Neural cell (in vitro differentiated cells): ENCODE measurements at regions not wholly inside any gene's neighbourhood (a gene's known extent, or its start where the extent isn't known, plus 50 kb on each side); places are given as distances from the start of the nearest gene placed in this dataset.

Experiments used
- H2AFZ ChIP-seq: fragments of 200-600, 300-800 bp; sonication (generic), shearing (Covaris generic); 2 replicates; pipeline ENCODE4 v1.6.0; 2014; ENCODE audit warnings: low read depth, mild to moderate bottlenecking, antibody characterized with exemption, low read length, moderate library complexity
- H3F3A ChIP-seq: fragments of 200-600 bp; shearing (Covaris generic); 2 replicates; pipeline ENCODE4 v1.6.1; 2016; ENCODE audit warnings: mild to moderate bottlenecking, moderate library complexity, mixed read lengths, antibody characterized with exemption, low read length; ENCODE audit not compliant: insufficient read depth, poor library complexity, severe bottlenecking
- H3K27ac ChIP-seq: fragments of 200-600, 300-800 bp; sonication (generic), shearing (Covaris generic); 2 replicates; pipeline ENCODE4 v1.5.1; 2014; ENCODE audit warnings: mild to moderate bottlenecking, low read length, moderate library complexity
- H3K27me3 ChIP-seq: fragments of 300-800, 200-600 bp; sonication (generic), shearing (Covaris generic); 2 replicates; pipeline ENCODE4 v1.6.0; 2014; ENCODE audit warnings: mild to moderate bottlenecking, low read depth, low read length, moderate library complexity; ENCODE audit not compliant: insufficient read depth
- H3K36me3 ChIP-seq: fragments of 300-800, 200-600 bp; sonication (generic), shearing (Covaris generic); 2 replicates; pipeline ENCODE4 v1.5.1; 2014; ENCODE audit warnings: mild to moderate bottlenecking, antibody characterized with exemption, low read length, moderate library complexity; ENCODE audit not compliant: insufficient read depth
- H3K4me2 ChIP-seq: fragments of 300-800, 200-600 bp; sonication (generic), shearing (Covaris generic); 2 replicates; pipeline ENCODE4 v1.6.0; 2014; ENCODE audit warnings: mild to moderate bottlenecking, low read length
- H3K4me3 ChIP-seq: fragments of 300-800, 200-600 bp; sonication (generic), shearing (Covaris generic); 2 replicates; pipeline ENCODE4 v1.5.1; 2014; ENCODE audit warnings: mild to moderate bottlenecking, low read length, moderate library complexity
- H3K79me2 ChIP-seq: fragments of 200-600 bp; shearing (Covaris generic); replicated peaks from 2 replicates; pipeline ENCODE4 v1.6.0; 2014; ENCODE audit warnings: mild to moderate bottlenecking, low read length, moderate library complexity; ENCODE audit not compliant: insufficient read depth
- H3K9ac ChIP-seq: fragments of 300-800, 200-600 bp; sonication (generic), shearing (Covaris generic); 2 replicates; pipeline ENCODE4 v1.6.1; 2016; ENCODE audit warnings: mild to moderate bottlenecking, low read length, mixed read lengths
- H3K9me2 ChIP-seq: fragments of 200-600 bp; shearing (Covaris generic); 2 replicates; pipeline ENCODE4 v1.6.1; 2016; ENCODE audit warnings: mild to moderate bottlenecking, low read length, mixed read lengths; ENCODE audit not compliant: insufficient read depth
- H3K9me3 ChIP-seq: fragments of 200-600, 300-800 bp; sonication (generic), shearing (Covaris generic); 2 replicates; pipeline ENCODE4 v1.6.1; 2016; ENCODE audit warnings: mild to moderate bottlenecking, mixed run types, low read length, moderate library complexity, mixed read lengths
- H4K20me1 ChIP-seq: fragments of 200-600 bp; shearing (Covaris generic); 2 replicates; pipeline ENCODE4 v1.6.1; 2016; ENCODE audit warnings: mild to moderate bottlenecking, mixed run types; ENCODE audit not compliant: insufficient read depth
- EP300 ChIP-seq: fragments of 450-650 bp; conservative IDR thresholded peaks from 2 replicates; pipeline ENCODE4 v1.6.1; 2014; ENCODE audit warnings: antibody characterized with exemption, mild to moderate bottlenecking, moderate library complexity; ENCODE audit not compliant: poor library complexity, severe bottlenecking
- EZH2 ChIP-seq: fragments of 200-600, 300-800 bp; shearing (Covaris generic), sonication (generic); IDR thresholded peaks from 2 replicates; pipeline ENCODE4 v1.6.1; 2014; ENCODE audit warnings: antibody characterized with exemption, low read length, borderline replicate concordance, mild to moderate bottlenecking; ENCODE audit not compliant: insufficient read depth, poor library complexity, severe bottlenecking
- MXI1 ChIP-seq: fragments of 450-650 bp; conservative IDR thresholded peaks from 2 replicates; pipeline ENCODE4 v1.6.1; 2014; ENCODE audit warnings: antibody characterized with exemption, mild to moderate bottlenecking; ENCODE audit not compliant: poor library complexity, severe bottlenecking
- POLR2AphosphoS5 ChIP-seq: IDR thresholded peaks from 2 replicates; pipeline ENCODE4 v1.6.1; 2012
- RAD21 ChIP-seq: fragments of 450-650 bp; conservative IDR thresholded peaks from 2 replicates; pipeline ENCODE4 v1.6.1; 2014; ENCODE audit warnings: antibody characterized with exemption, mild to moderate bottlenecking, moderate library complexity
- SMC3 ChIP-seq: fragments of 450-650 bp; conservative IDR thresholded peaks from 2 replicates; pipeline ENCODE4 v1.6.1; 2014; ENCODE audit warnings: antibody characterized with exemption, mild to moderate bottlenecking, moderate library complexity; ENCODE audit not compliant: poor library complexity
- TAF1 ChIP-seq: IDR thresholded peaks from 2 replicates; pipeline ENCODE4 v1.6.1; 2012; ENCODE audit warnings: low read depth
- TF ChIP-seq, protein P1 (sequence below): fragments of 450-650 bp; IDR thresholded peaks from 2 replicates; pipeline ENCODE4 v1.5.1; 2014; ENCODE audit warnings: antibody characterized with exemption, mild to moderate bottlenecking, moderate library complexity; ENCODE audit not compliant: poor library complexity, severe bottlenecking
- TF ChIP-seq, protein P2 (sequence below): IDR thresholded peaks from 2 replicates; pipeline ENCODE4 v1.6.1; 2012; ENCODE audit warnings: borderline replicate concordance

DNA sequence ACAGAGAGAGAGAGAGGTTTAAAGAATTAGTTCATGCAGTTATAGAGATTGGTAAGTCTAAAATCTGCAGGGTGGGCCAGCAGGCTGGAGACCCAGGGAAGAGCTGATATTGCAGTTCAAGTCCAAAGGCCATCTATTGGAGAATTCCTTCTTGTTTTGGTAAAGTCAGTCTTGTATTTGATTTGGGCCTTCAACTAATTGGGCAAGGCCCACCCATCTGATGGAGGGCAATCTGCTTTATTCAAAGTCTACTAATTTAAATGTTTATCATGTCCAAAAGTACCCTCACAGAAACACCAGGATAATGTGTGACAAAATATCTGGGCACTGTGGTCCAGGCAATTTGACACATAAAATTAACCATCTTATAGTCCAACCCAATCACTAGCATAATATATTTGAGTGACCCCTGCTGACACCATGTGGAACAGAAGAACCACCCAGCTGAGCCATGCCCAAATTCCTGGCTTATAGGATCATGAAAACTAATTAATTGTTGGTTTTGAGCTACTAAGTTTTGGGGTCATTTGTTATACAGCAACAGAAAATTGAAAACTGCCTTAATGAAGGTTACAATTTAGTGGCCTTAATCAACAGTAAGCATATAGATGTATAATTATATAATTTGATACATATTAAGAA is 109.1 kb upstream of the PLXNC1 start:
- no peak overlapping the region for H2AFZ ChIP-seq
- no peaks in the 10 kb centered on the region for H3K36me3 ChIP-seq
- no peaks in the 10 kb centered on the region for H4K20me1 ChIP-seq
- no peak overlapping the region for H3K4me2 ChIP-seq
- H3K27ac ChIP-seq = no peak overlapping the region
- no peak overlapping the region for H3K9ac ChIP-seq
- no peak overlapping the region for H3K4me3 ChIP-seq
- H3F3A ChIP-seq = no peaks in the 10 kb centered on the region
- no peaks in the 10 kb centered on the region for H3K27me3 ChIP-seq
- TF ChIP-seq, protein P1, sequence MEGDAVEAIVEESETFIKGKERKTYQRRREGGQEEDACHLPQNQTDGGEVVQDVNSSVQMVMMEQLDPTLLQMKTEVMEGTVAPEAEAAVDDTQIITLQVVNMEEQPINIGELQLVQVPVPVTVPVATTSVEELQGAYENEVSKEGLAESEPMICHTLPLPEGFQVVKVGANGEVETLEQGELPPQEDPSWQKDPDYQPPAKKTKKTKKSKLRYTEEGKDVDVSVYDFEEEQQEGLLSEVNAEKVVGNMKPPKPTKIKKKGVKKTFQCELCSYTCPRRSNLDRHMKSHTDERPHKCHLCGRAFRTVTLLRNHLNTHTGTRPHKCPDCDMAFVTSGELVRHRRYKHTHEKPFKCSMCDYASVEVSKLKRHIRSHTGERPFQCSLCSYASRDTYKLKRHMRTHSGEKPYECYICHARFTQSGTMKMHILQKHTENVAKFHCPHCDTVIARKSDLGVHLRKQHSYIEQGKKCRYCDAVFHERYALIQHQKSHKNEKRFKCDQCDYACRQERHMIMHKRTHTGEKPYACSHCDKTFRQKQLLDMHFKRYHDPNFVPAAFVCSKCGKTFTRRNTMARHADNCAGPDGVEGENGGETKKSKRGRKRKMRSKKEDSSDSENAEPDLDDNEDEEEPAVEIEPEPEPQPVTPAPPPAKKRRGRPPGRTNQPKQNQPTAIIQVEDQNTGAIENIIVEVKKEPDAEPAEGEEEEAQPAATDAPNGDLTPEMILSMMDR = no peak
- no peak for TF ChIP-seq EP300
- TF ChIP-seq MXI1 = no peak
- no peak for TF ChIP-seq TAF1
- no peak for TF ChIP-seq POLR2AphosphoS5
- TF ChIP-seq, protein P2, sequence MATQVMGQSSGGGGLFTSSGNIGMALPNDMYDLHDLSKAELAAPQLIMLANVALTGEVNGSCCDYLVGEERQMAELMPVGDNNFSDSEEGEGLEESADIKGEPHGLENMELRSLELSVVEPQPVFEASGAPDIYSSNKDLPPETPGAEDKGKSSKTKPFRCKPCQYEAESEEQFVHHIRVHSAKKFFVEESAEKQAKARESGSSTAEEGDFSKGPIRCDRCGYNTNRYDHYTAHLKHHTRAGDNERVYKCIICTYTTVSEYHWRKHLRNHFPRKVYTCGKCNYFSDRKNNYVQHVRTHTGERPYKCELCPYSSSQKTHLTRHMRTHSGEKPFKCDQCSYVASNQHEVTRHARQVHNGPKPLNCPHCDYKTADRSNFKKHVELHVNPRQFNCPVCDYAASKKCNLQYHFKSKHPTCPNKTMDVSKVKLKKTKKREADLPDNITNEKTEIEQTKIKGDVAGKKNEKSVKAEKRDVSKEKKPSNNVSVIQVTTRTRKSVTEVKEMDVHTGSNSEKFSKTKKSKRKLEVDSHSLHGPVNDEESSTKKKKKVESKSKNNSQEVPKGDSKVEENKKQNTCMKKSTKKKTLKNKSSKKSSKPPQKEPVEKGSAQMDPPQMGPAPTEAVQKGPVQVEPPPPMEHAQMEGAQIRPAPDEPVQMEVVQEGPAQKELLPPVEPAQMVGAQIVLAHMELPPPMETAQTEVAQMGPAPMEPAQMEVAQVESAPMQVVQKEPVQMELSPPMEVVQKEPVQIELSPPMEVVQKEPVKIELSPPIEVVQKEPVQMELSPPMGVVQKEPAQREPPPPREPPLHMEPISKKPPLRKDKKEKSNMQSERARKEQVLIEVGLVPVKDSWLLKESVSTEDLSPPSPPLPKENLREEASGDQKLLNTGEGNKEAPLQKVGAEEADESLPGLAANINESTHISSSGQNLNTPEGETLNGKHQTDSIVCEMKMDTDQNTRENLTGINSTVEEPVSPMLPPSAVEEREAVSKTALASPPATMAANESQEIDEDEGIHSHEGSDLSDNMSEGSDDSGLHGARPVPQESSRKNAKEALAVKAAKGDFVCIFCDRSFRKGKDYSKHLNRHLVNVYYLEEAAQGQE = no peak
- TF ChIP-seq SMC3 = no peak
- TF ChIP-seq EZH2 = no peak
- no peak for TF ChIP-seq RAD21
- H3K79me2 ChIP-seq = no peaks in the 10 kb centered on the region
- H3K9me2 ChIP-seq = no peaks in the 10 kb centered on the region
- no peaks in the 10 kb centered on the region for H3K9me3 ChIP-seq

DNA sequence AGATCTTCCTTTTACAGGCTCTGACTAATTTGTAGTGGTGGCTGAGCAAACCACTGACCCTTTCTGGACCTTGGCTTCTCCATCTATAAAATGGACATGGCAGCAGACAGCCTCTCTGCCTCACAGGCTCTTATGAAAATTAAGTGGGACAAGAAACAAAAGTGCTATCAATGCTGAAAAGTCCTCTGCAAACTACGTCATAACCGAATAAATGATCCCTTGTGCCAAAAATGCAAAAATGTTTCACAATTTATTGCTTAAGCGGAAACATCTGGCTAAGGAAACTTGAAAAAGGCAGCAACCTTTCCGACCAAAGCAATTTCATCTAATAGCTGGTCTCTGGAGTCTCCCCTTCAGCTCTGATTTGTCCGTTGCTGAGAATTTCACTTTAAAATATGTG is 108.5 kb upstream of the PLXNC1 start:
- Histone ChIP-seq H3K36me3 (no peaks in the 10 kb centered on the region), H3K79me2 (no peaks in the 10 kb centered on the region), H3F3A (no peaks in the 10 kb centered on the region), H2AFZ (no peak overlapping the region), H3K27ac (no peak overlapping the region), H3K9me2 (no peaks in the 10 kb centered on the region), H3K9ac (no peak overlapping the region), H3K4me3 (no peak overlapping the region), H3K4me2 (no peak overlapping the region), H3K9me3 (no peaks in the 10 kb centered on the region), H3K27me3 (no peaks in the 10 kb centered on the region), H4K20me1 (no peaks in the 10 kb centered on the region)
- TF ChIP-seq EZH2 (no peak), MXI1 (no peak), SMC3 (no peak), RAD21 (no peak), TAF1 (no peak), EP300 (no peak), POLR2AphosphoS5 (no peak)
- TF ChIP-seq, protein P1 = no peak
- TF ChIP-seq, protein P2 = no peak
